GM19025 (cell line): ENCODE measurements at regions not wholly inside any gene's neighbourhood (a gene's known extent, or its start where the extent isn't known, plus 50 kb on each side); places are given as distances from the start of the nearest gene placed in this dataset.

Experiments
- ATAC-seq: cut with Tn5 transposase; IDR thresholded peaks from one replicate; pipeline ENCODE4 v1.9.1; 2021; ENCODE audit warnings: mild to moderate bottlenecking, low read depth, moderate library complexity; ENCODE audit not compliant: unreplicated experiment

DNA sequence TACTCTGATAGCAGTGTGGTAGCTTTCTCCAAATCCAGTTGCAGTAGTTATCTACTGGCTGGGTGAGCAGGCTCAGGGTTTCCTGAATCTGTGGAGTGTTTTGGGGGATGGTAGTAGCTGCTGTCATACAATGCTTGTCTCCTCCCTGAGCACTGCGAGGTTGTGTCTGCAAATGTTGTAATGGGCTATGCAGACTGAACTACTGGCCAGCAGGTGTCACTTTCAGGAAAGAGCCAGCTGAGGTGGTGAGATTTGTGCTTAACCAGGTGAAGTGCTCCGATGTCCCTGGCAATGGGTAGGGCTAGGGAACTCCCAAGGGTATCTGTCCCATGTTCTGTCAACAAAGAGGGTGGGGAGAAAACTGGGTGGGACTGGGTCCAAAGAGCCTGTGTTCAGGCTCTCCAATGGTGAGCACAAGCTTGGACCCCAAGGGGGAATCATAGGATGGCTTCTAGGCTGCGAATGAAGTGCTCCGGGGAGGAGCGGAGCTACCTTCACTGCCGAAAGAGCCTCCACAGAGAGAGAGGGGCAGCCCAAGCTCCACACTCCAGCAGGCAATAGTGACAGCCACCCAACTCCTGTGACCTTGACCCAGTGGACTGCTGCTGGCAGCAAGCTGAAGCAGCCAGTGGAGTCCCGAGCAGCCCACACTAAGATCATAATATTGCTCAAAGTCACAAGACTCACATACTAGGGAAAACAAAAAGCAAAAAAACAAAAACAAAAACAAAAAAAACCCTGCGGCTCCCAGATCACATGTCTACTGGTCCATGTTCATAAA lies 1324.0 kb upstream of the USP15 start:
- ATAC-seq: no peak

DNA sequence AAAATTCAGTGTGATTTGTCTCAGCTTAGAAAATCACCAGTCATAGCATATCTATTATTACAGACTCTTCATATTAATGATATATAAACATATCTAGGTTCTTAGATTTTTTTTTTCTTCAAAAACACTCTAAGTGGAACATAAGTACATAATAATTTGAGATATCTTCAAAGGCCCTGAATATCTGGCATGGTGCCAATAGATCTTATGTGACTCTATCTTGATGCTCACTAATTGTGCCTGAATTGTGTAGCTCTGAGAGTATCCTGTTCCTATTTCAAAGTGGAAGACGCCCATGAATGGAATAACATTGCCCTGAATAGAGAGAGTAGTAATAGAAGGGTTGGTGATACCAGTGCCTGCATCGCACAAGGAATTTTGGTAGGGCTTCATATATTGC lies 1312.7 kb upstream of the USP15 start:
- ATAC-seq: no peak

DNA sequence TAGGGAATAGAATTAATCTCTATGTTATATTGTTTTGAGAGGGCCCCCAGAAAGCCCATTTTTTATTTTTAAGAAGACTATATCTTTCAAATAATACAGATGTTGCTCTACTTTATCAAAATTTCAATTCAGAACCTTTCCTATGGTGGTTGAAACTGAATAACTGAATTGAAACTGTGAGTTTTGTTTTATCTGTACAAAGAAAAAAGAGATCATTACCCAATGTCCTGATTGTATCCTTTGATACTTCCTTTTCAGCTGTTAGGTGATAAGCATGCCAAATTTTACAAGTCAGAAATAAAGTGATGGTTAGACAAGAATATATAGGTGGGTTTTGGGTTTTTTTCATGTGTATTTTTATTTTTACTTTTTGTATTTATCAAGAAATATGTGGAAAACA lies 1293.1 kb upstream of the USP15 start:
- ATAC-seq: no peak

DNA sequence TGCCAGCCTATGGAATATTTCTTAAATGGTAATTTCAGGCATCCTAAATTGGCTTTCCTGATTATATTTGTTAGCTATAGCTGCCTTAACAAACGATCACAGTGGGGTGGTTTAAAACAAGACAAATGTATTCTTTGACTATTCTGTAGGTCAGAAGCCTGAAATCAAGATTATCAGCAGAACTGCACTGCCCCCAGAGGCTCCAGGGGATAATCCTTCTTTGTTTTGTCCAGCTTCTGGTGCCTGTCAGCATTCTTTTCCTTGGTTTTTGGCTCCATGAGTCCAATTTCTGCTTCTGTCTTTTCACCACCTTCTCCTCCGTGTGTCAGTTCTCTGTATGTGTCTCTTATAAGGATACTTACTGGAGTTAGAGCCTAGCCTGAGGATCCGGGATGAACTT lies 1282.2 kb upstream of the USP15 start:
- ATAC-seq: no peak

DNA sequence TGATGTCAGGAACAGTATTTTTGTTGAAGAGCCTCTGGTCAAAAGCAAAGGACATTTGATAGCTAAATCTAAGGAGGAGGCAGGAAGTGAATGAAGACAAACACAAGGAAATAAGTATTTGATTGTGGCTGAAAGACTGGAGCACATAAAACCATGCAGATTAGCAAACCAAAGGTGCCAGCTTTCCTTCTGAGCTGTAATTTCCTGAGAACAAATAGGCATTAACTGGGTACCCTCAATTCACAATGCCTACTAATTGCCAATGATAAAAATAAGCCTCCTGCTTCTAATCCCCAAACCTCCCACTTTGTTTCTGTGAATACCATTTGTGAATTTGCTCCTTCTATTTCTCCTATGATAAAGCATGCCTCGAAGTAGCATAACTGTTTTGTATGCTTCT lies 1279.6 kb upstream of the USP15 start:
- no peak for ATAC-seq

DNA sequence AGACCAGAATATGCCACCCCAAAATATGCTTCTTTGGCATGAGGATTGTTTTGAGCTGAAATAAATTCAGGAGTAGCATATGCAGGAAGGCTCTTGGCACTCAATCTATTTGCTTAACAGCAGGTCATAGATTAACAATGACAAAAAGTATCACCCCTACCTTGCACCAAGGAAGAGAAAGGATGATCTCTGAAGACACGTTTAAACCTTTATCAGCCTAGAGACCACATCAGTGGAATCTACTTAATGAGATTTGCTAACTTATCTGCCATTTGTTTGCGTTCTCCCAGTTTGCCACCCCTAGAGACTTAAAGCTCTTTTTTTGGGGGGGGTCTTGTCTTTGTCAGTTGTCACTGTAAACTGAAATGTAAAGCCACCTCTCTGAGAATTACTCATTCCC lies 1278.7 kb upstream of the USP15 start:
- no peak for ATAC-seq

DNA sequence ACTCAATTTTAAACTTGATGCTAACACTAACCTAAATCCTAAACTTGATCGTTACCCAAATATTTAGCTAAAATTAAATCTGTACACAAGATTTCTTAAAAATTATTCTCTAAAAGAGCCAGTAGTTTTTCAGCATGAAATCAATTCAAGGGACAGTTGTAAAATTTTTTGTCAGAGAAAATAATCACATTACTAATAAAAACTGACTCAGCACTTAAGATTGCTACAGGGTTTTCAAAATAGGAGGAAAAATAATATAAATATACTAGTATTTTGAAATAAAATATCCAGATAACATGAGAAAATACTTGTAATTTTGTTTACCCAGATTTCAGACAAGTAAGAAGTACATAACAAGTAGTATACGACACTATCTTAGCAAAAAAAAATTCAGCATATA lies 1268.1 kb upstream of the USP15 start:
- ATAC-seq: no peak

DNA sequence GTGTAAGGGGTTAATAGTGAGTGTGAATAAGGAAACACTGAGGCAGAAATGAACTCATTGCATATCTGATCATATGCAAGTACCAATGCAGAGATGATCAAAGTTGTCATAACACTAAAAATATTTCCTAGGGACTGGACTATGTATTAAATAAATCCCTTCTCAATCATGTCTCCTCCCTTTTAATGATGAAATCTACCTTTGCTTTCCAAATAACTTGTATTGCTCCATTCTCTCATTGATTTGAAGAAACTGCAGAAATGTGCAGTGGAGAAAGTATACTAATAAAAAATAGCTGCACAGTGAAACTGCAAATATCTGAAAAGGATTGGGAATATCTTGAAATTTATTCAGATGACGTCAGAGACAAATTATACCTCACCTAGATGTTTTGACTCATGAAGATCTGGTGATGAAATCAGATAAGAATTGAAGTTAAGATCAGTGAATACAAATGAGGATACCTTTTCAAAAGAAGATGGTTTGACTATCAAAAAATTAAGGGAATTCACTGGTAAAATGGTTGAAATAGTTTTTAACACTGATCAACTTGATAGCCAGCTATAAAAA lies 1264.9 kb upstream of the USP15 start:
- ATAC-seq: no peak

DNA sequence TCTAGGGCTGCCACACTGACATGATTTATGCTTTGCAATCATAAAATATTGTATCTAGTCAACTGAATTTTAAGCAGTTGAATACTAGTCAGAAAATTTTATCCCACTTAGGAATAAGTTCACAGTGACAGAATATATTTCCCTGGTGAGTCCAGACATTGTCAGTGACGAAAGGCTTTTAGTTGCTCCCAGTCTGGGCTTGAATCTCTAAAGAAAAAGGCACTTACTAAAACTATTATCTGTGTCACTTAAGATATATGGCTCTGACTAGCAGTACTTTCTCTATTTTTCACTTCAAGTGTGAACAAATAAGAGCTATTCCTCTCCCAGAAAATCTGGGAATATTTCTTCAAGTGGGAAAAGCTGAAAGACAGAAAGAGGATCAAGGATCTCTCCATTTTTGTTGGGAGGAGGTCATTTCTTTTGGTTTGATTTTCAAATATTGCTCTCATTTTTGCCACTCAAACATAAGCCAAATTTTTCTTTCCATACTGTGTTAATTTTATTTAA lies 1262.3 kb upstream of the USP15 start:
- no peak for ATAC-seq

DNA sequence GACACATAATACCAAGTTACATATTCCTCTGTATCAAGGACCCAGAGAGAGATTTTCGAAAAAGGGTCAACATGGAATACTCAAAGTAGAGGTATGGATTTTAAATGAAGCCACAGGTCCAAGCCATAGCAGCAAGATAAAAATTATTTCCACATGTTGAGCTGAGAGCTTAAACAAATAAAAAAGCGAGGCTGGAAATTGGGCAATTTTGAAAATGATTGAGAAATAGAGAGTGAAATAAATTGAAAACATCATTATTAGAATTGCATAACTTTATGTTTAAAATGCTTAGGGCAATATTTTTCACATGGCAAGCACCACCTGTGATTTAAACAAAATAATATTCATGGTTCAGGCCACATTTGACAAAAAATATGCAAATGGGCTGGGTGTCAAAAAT lies 1251.0 kb upstream of the USP15 start:
- no peak for ATAC-seq

DNA sequence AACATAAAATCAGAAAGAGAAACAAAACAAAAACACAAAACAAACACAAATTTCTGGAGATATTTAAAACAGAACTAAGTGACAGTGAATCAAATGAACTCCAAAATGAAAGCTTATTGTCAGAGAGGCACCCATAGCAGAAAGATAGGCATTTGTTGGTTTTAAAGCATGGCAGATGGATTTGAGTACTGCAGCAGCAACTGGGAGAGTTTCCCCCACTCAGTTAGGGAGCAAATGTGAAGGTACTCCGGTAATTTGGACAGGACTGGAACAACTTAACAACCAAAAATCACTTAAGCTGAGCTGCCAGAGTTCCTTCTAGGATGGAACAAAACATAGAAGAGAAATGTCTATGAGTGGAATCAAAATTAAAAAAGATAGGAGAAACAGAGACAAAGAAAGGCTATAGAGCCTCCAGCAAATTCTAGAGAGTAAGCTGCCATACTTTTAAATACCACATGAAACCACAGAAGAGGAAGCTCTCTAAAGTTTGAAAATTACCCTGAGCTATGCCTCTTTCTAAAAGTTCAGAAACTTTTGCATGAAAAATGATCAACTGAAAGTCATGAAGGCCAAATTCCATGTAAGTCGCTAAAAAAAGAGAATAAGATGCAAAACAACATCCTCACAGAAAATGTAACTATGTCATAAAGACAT lies 1248.3 kb upstream of the USP15 start:
- no peak for ATAC-seq

DNA sequence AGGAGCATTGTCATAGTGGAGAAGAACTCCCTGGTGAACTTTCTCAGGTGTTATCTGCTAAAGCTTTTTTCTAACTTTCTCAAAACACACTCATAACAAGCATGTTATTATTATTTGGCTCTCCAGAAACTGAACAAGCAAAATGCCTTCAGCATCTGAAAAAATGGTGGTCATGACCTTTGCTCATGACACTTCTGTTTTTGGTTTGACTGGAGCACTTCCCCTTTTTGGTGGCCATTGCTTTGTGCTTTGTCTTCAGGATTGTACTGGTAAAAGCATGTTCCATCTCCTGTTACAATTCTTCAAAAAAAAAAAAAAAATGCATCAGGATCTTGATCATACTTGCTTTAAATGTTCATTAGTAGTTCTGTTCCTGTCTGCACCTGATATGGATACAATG lies 1241.6 kb upstream of the USP15 start:
- ATAC-seq: no peak

DNA sequence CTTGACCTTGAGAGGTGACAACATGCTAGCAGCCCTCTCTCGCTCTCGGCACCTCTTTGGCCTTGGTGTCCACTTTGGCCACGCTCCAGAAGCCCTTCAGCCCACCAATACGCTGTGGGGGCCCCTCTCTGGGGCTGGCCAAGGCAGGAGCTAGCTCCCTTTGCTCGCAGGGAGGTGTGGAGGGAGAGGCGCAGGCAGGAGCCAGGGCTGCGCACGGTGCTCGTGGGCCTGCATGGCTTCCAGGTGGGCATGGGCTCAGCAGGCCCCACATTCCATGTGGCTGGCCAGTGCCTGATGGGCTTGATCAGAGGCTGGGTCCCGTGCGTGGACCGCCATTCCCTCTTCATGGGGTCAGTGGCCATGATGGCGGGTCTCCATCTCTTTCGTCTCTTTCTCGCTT lies 1237.0 kb upstream of the USP15 start:
- ATAC-seq: no peak

DNA sequence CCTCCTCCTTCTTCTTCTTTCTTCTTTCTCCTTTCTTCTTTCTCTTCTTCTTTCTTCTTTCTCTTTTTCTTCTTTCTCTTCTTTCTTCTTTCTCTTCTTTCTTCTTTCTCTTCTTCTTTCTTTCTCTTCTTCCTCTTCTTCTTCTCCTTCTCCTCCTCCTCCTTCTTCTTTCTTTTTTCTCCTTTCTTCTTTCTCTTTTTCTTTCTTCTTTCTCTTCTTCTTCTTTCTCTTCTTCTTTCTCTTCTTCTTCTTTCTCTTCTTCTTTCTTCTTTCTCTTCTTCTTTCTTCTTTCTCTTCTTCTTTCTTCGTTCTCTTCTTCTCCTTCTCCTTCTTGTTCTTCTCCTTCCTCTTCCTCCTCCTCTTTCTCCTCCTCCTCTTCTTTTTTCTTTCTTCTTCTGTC lies 1230.7 kb upstream of the USP15 start:
- ATAC-seq: no peak

DNA sequence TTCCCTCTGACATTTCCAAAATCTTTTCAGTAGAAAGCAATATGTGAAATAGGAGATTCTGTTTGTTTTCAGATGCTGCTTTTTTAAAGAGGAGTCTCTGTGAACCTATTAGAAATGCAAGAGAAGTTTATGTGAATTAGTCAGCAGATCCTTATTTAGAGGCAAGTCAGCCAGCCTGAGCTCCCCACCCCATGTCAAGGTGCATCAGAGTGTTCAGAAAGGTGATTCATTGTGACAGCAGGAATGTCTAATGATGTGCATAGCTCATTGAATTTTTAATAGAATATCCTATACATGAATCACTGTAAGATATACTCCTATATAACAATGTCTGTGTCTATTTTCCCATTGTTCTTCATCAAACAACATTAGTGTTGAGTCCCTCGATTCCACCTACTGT lies 1222.4 kb upstream of the USP15 start:
- ATAC-seq: no peak

DNA sequence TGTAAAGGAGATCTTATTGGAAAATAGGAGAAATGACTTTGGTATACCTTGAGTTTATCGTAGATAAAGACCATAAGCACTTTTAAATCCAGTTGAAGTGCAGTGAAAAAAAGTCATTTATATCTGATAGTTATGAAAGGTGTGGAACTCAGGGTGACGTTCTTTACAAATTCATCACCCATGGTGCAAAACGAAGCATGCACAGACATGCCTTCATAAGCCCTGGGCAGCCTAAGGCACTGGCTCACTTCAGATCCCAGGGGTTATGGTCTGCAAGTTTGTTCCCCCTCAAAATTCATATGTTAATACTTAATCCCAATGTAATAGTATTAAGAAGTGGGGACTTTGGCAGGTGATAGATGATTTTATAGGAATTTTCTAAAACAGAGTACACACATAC lies 1216.4 kb upstream of the USP15 start:
- no peak for ATAC-seq

DNA sequence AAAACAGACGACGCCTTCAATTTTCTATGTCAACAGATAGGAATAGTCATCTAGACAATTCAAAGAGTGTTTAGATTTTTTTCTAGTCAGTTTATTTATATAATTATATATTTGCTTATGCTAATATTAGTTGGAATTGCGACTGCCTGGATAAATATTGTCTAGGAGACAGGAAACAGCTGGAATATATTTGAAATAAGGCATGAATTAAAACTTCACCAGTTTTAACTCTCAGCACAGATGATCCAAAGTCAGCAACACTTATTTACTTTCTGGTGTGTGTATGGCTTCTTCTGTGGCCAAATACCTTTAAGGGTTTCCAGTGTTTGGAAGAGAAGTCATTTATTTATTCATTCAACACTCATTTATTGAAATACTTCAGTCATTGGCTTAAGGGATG lies 1215.4 kb upstream of the USP15 start:
- ATAC-seq: no peak

DNA sequence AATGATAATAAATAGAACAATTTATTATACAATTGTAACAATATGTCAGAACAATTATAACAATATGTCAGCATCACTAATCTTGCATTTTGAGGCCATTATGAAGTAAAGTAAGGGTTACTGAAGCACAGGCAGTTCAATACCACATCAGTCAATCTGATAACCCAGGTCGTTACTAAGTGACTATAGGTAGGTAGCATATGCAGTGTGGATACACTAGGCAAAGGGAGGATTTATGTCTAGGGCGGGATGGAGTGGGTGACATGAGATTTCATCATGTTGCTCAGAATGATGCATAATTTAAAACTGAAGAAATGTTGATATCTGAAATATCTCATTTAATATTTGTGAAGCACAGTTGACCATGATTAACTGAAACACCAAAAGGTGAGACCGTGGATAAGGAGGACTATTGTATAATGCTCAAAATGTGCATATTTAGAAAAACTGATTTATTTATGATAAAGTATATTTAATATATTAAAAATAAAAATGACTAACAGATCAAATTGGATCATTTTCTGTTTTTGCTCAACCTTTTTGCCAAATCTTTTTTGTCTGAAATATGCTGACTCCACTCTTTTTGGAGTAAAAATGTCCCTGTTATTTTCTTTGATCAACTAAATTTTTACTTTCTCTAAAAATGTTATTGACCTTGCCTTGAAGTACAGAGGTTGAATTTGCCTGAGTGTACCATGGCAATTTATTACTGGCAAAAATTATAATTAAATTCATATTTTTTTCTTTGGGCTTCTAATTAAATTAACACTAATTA lies 1189.4 kb upstream of the USP15 start:
- ATAC-seq: no peak

DNA sequence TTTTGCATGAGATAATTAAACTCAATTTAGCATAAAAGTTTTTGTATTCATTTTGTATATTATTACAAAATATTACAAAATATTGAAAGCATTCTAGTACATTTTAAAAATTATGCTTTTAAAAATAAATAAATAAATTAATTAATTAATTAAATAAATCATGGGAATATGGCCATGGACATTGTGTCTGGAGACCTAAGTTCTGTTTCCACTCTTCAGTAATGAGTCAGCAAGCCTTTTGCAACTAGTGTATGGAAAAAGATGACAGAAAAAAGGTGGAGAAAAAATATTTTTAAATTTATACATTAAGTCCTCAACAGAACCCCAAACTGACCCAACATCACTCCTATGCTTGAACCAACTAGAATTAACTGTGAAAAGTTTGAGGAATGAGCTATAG lies 1187.5 kb upstream of the USP15 start:
- no peak for ATAC-seq

DNA sequence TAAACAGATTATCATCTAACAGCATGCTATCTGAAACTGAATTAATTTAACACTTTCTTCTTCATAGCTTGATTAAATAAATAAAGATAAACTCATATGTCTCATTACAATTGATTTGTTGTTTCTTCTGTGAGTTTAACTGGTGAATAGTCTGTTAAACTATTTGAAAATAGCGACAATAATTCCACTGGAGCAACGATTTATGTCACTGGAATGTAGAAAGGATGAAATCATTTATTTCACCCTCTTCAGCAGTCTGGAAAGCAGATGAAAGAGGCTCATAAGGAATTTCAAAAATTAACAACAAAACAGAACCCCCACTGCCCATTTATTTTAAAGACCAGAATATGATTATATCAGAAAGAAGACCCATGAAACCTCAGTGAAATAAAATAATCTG lies 1165.1 kb upstream of the USP15 start:
- no peak for ATAC-seq

DNA sequence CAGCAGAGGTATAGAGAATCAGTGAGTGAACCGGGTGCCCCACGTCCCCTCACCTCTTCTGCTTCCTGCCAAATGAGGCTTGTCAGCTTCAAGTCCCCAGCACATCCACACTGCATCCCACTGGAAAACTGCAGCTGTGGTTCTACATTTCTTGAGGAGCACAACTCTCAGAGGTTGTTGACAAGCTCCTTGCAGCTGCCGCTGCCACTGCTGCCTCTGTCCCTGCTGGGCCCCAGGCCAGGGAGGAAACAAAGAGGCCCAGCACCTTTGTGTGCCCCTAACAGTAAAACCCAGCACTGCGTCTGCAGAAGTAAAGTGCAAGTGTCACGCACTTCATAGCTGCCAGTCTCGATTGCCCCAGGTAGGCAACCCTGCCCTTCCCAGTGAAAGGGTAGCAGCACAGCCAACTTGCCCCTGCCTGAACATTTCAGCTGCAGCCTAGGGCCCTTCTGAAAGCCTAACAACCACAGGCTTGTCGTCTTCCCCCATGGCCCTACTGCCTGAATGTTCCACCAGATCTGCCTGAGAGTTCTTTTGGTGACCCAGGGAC lies 1162.1 kb upstream of the USP15 start:
- no peak for ATAC-seq
